ENCODE measurements at regions not wholly inside any gene's neighbourhood (a gene's known extent, or its start where the extent isn't known, plus 50 kb on each side); places are given as distances from the start of the nearest gene placed in this dataset.

- Histone ChIP-seq H3K27ac (ENCODE audit: low read depth in 1 of 2, low read length in 1 of 2) (no peak overlapping the region), H3K36me3 (ENCODE audit: control insufficient read depth in 2 of 2, insufficient read depth in 2 of 2, low read length in 1 of 2) (no peaks in the 10 kb centered on the region), H3K9me3 (ENCODE audit: control insufficient read depth in 2 of 2, insufficient read depth in 1 of 2, low read length in 1 of 2) (no peaks in the 10 kb centered on the region), H3K4me1 (ENCODE audit: control insufficient read depth in 2 of 2, insufficient read depth in 2 of 2, low read length in 2 of 2) (no peaks in the 10 kb centered on the region), H3K27me3 (ENCODE audit: control insufficient read depth in 2 of 2, insufficient read depth in 1 of 2, low read length in 1 of 2) (no peaks in the 10 kb centered on the region), H3K4me3 (ENCODE audit: low read length in 2 of 2) (no peak overlapping the region)
- DNase-seq (ENCODE audit: low read depth in 6 of 9, low spot score in 9 of 9): no peak
- WGBS: 37% methylated on average over 1 of the region's 1 CpG
Observed at GRCh38 chr12:127334912-127335644, 931.9 kb upstream of the TMEM132C start.

DNA sequence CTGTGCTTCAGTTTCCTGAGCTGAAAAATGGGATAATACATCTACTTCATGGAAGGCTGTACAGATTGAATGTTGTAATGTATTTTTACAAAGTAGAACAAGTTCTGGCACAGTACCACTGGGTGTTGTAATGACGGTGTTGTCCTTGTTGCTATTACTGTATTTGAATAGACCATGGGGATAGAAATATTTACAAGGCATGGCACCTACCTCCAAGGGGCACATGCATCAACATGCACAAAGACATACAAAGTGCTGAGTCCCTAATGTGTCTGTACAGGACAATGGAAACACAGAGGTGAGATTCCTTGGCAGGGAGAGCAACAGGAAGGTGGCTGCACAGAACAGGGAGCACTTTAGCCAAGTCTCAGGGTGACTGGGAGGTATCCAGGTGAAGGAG, 930.6 kb upstream of the TMEM132C start:
- Histone ChIP-seq H3K27me3 (ENCODE audit: control insufficient read depth in 2 of 2, insufficient read depth in 1 of 2, low read length in 1 of 2) (no peaks in the 10 kb centered on the region), H3K27ac (ENCODE audit: low read depth in 1 of 2, low read length in 1 of 2) (no peak overlapping the region), H3K36me3 (ENCODE audit: control insufficient read depth in 2 of 2, insufficient read depth in 2 of 2, low read length in 1 of 2) (no peaks in the 10 kb centered on the region), H3K4me1 (ENCODE audit: control insufficient read depth in 2 of 2, insufficient read depth in 2 of 2, low read length in 2 of 2) (no peaks in the 10 kb centered on the region), H3K9me3 (ENCODE audit: control insufficient read depth in 2 of 2, insufficient read depth in 1 of 2, low read length in 1 of 2) (no peaks in the 10 kb centered on the region), H3K4me3 (ENCODE audit: low read length in 2 of 2) (no peak overlapping the region)
- no peak for DNase-seq (ENCODE audit: low read depth in 6 of 9, low spot score in 9 of 9)
- 91% methylated on average over 1 of the region's 1 CpG for WGBS

- Histone ChIP-seq H3K27ac (ENCODE audit: low read depth in 1 of 2, low read length in 1 of 2) (no peak overlapping the region), H3K9me3 (ENCODE audit: control insufficient read depth in 2 of 2, insufficient read depth in 1 of 2, low read length in 1 of 2) (no peaks in the 10 kb centered on the region), H3K4me3 (ENCODE audit: low read length in 2 of 2) (no peak overlapping the region), H3K27me3 (ENCODE audit: control insufficient read depth in 2 of 2, insufficient read depth in 1 of 2, low read length in 1 of 2) (no peaks in the 10 kb centered on the region), H3K4me1 (ENCODE audit: control insufficient read depth in 2 of 2, insufficient read depth in 2 of 2, low read length in 2 of 2) (no peaks in the 10 kb centered on the region), H3K36me3 (ENCODE audit: control insufficient read depth in 2 of 2, insufficient read depth in 2 of 2, low read length in 1 of 2) (no peaks in the 10 kb centered on the region)
- WGBS: 84% methylated on average over 4 of the region's 4 CpGs
- no peak for DNase-seq (ENCODE audit: low read depth in 6 of 9, low spot score in 9 of 9)
Observed at GRCh38 chr12:127339065-127339464, 927.9 kb upstream of the TMEM132C start.

DNA sequence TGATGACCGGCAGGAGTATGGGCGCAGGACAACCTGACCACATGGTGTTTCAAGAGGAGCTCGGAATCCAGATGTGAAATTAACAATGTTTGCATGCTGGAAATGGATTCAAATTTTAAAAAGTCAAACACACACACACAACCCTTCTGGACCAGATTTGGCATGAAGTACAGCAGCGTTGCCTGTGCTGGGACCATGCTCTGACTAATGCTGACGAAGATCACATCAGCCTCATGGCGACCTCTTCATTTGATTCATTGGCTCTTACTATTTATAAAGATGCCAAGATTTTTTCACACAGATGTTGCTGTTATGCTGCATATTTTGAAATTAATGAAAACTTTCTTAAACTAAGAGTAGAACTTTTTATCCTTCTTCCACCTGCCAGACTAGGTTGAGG, 926.6 kb upstream of the TMEM132C start:
- 91% methylated on average over 6 of the region's 6 CpGs for WGBS
- Histone ChIP-seq H3K4me1 (ENCODE audit: control insufficient read depth in 2 of 2, insufficient read depth in 2 of 2, low read length in 2 of 2) (no peaks in the 10 kb centered on the region), H3K36me3 (ENCODE audit: control insufficient read depth in 2 of 2, insufficient read depth in 2 of 2, low read length in 1 of 2) (no peaks in the 10 kb centered on the region), H3K27me3 (ENCODE audit: control insufficient read depth in 2 of 2, insufficient read depth in 1 of 2, low read length in 1 of 2) (no peaks in the 10 kb centered on the region), H3K27ac (ENCODE audit: low read depth in 1 of 2, low read length in 1 of 2) (no peak overlapping the region), H3K9me3 (ENCODE audit: control insufficient read depth in 2 of 2, insufficient read depth in 1 of 2, low read length in 1 of 2) (no peaks in the 10 kb centered on the region), H3K4me3 (ENCODE audit: low read length in 2 of 2) (no peak overlapping the region)
- DNase-seq (ENCODE audit: low read depth in 6 of 9, low spot score in 9 of 9): no peak

GRCh38 chr12:127342861-127343260, 924.1 kb upstream of the TMEM132C start:
- H3K27ac ChIP-seq (ENCODE audit: low read depth in 1 of 2, low read length in 1 of 2): no peak overlapping the region
- H3K36me3 ChIP-seq (ENCODE audit: control insufficient read depth in 2 of 2, insufficient read depth in 2 of 2, low read length in 1 of 2): no peaks in the 10 kb centered on the region
- no peaks in the 10 kb centered on the region for H3K27me3 ChIP-seq (ENCODE audit: control insufficient read depth in 2 of 2, insufficient read depth in 1 of 2, low read length in 1 of 2)
- H3K9me3 ChIP-seq (ENCODE audit: control insufficient read depth in 2 of 2, insufficient read depth in 1 of 2, low read length in 1 of 2): no peaks in the 10 kb centered on the region
- H3K4me3 ChIP-seq (ENCODE audit: low read length in 2 of 2): no peak overlapping the region
- H3K4me1 ChIP-seq (ENCODE audit: control insufficient read depth in 2 of 2, insufficient read depth in 2 of 2, low read length in 2 of 2): no peaks in the 10 kb centered on the region
- no peak for DNase-seq (ENCODE audit: low read depth in 6 of 9, low spot score in 9 of 9)
- WGBS: 85% methylated on average over 6 of the region's 6 CpGs

DNA sequence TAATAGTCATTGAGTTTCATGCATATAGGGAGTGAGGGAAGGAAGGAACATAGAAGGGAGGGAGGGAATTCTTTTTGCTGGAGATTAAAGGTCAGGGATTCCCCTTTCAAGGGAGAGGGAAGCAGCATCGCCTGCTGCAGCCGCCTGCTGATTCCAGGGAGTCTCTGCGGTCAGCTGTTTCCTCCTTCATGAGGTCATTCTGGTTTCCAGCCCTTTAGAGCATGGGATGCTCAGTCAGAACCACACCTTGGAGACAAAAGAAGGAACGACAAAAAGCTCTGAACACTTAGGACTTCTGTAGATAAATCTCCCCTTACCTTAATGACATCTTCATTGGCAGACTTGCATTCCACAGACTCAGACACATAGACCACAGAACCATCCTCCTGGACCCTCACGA, 923.0 kb upstream of the TMEM132C start:
- Histone ChIP-seq H3K27ac (ENCODE audit: low read depth in 1 of 2, low read length in 1 of 2) (no peak overlapping the region), H3K27me3 (ENCODE audit: control insufficient read depth in 2 of 2, insufficient read depth in 1 of 2, low read length in 1 of 2) (no peaks in the 10 kb centered on the region), H3K4me1 (ENCODE audit: control insufficient read depth in 2 of 2, insufficient read depth in 2 of 2, low read length in 2 of 2) (no peaks in the 10 kb centered on the region), H3K4me3 (ENCODE audit: low read length in 2 of 2) (no peak overlapping the region), H3K36me3 (ENCODE audit: control insufficient read depth in 2 of 2, insufficient read depth in 2 of 2, low read length in 1 of 2) (no peaks in the 10 kb centered on the region), H3K9me3 (ENCODE audit: control insufficient read depth in 2 of 2, insufficient read depth in 1 of 2, low read length in 1 of 2) (no peaks in the 10 kb centered on the region)
- no peak for DNase-seq (ENCODE audit: low read depth in 6 of 9, low spot score in 9 of 9)
- WGBS: 82% methylated on average over 5 of the region's 5 CpGs

DNA sequence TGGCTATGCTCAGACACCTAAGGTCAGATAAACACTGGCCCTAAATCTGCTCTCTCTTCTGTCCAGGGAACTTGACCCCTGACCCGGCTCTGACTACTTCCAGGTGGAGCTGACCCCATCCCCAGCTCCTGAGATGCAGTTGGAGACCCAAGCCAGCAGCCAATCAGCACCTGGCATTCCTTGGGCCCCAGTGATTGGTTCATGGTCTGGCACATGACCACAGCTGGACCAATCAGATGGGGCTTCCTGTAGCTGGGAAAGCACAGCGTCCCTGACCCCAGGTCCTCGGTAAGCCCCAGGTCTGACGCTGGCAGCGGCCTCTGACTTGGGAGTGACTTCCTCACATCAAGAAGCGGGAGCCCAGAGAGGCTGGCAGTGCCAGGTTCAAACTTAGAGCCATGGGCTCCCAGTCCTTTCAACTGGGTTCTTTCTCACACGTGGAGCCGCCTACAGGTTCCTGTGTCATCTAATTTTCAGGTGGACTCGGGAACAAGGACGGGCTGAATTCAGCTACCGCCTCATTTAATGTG, 915.4 kb upstream of the TMEM132C start:
- WGBS: 92% methylated on average over 11 of the region's 11 CpGs
- Histone ChIP-seq H3K4me3 (ENCODE audit: low read length in 2 of 2) (no peak overlapping the region), H3K27ac (ENCODE audit: low read depth in 1 of 2, low read length in 1 of 2) (no peak overlapping the region), H3K4me1 (ENCODE audit: control insufficient read depth in 2 of 2, insufficient read depth in 2 of 2, low read length in 2 of 2) (no peaks in the 10 kb centered on the region), H3K36me3 (ENCODE audit: control insufficient read depth in 2 of 2, insufficient read depth in 2 of 2, low read length in 1 of 2) (no peaks in the 10 kb centered on the region), H3K27me3 (ENCODE audit: control insufficient read depth in 2 of 2, insufficient read depth in 1 of 2, low read length in 1 of 2) (no peaks in the 10 kb centered on the region), H3K9me3 (ENCODE audit: control insufficient read depth in 2 of 2, insufficient read depth in 1 of 2, low read length in 1 of 2) (peaks cover 0 to 2% of the 10 kb centered on the region in 2 donors)
- DNase-seq (ENCODE audit: low read depth in 6 of 9, low spot score in 9 of 9): no peak

- WGBS: 76% methylated on average over 10 of the region's 10 CpGs
- no peaks in the 10 kb centered on the region for H3K4me1 ChIP-seq (ENCODE audit: control insufficient read depth in 2 of 2, insufficient read depth in 2 of 2, low read length in 2 of 2)
- no peak overlapping the region for H3K4me3 ChIP-seq (ENCODE audit: low read length in 2 of 2)
- peaks cover 0 to 2% of the 10 kb centered on the region in 2 donors for H3K9me3 ChIP-seq (ENCODE audit: control insufficient read depth in 2 of 2, insufficient read depth in 1 of 2, low read length in 1 of 2)
- no peak for DNase-seq (ENCODE audit: low read depth in 6 of 9, low spot score in 9 of 9)
- no peak overlapping the region for H3K27ac ChIP-seq (ENCODE audit: low read depth in 1 of 2, low read length in 1 of 2)
- no peaks in the 10 kb centered on the region for H3K27me3 ChIP-seq (ENCODE audit: control insufficient read depth in 2 of 2, insufficient read depth in 1 of 2, low read length in 1 of 2)
- H3K36me3 ChIP-seq (ENCODE audit: control insufficient read depth in 2 of 2, insufficient read depth in 2 of 2, low read length in 1 of 2): no peaks in the 10 kb centered on the region
Observed at GRCh38 chr12:127355061-127355841, 911.7 kb upstream of the TMEM132C start.

DNA sequence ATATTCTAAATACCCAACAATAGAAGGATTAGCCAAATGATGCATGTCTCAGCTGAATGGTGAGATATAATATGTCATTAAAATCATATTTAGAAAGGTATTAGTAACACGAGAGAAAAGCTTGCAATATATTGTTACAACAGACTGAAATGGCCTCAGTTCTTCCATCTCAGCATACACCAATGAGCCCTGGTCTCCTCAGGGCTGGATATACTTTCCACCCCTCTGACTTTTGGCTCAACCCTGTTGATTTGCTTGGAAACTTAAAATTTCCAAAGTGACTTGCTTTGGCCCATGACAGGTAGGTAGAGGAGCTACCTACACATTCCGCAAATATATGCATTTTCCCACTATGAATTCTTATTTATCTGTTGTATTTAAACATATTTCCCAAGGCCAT, 908.1 kb upstream of the TMEM132C start:
- no peaks in the 10 kb centered on the region for H3K27me3 ChIP-seq (ENCODE audit: control insufficient read depth in 2 of 2, insufficient read depth in 1 of 2, low read length in 1 of 2)
- no peak overlapping the region for H3K27ac ChIP-seq (ENCODE audit: low read depth in 1 of 2, low read length in 1 of 2)
- no peaks in the 10 kb centered on the region for H3K36me3 ChIP-seq (ENCODE audit: control insufficient read depth in 2 of 2, insufficient read depth in 2 of 2, low read length in 1 of 2)
- no peaks in the 10 kb centered on the region for H3K9me3 ChIP-seq (ENCODE audit: control insufficient read depth in 2 of 2, insufficient read depth in 1 of 2, low read length in 1 of 2)
- no peaks in the 10 kb centered on the region for H3K4me1 ChIP-seq (ENCODE audit: control insufficient read depth in 2 of 2, insufficient read depth in 2 of 2, low read length in 2 of 2)
- DNase-seq (ENCODE audit: low read depth in 6 of 9, low spot score in 9 of 9): no peak
- no peak overlapping the region for H3K4me3 ChIP-seq (ENCODE audit: low read length in 2 of 2)
- 90% methylated on average over 2 of the region's 2 CpGs for WGBS
